Stimulated activated CD4-positive, alpha-beta T cell treated with anti-CD3 and anti-CD28 coated beads, Interleukin-2, amount 100 ng/mL, for 24 hours (primary cell): ENCODE measurements at regions not wholly inside any gene's neighbourhood (a gene's known extent, or its start where the extent isn't known, plus 50 kb on each side); places are given as distances from the start of the nearest gene placed in this dataset.
"Not testable (repeated sequence)": the region's sequence is repeated elsewhere in the genome, so short reads cannot be mapped to it uniquely, and the experiment has no call there.

Experiments used
- DNase-seq, 2 donors: peaks; one replicate each; pipeline ENCODE4 v3.0.0-alpha.2; 2020

DNA sequence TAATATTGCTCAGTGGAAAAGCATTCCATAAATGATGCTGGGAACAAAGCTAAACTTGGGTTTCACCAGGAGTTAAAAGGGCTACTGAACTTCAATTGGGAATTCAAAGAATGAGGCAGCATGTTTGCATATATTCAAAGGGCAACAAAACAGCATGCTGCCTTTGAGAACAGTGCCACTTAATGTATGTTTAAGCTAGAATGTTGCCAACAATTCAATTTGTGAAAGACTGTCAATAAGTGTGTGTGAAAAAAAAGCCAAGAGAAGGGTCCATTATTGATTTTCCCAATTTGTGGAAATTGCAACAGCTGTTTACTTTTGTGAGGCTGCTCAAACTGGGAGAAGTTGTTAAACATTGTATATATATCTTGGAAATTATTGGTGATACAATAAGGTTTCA lies 701.9 kb upstream of the ACTRT1 start:
- DNase-seq, result no peak

DNA sequence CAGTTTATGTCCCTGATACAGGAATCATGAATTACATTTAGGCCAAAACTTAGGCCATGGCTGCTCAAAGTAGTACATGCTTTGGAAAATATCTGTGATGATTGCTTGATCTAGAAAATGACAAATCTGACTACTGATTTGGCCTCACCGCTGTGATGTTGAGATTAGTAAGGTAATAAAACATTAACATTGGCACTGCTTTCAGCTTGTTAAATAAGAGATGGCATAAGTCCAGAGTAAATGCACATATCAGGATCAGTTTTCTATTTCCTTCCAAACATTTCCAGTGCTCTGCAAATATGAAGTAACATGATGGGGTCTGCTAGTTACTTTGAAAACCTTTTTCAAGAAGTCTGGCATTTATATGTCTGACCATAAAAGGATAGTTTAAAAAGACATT lies 687.3 kb upstream of the ACTRT1 start:
- DNase-seq, result no peak

DNA sequence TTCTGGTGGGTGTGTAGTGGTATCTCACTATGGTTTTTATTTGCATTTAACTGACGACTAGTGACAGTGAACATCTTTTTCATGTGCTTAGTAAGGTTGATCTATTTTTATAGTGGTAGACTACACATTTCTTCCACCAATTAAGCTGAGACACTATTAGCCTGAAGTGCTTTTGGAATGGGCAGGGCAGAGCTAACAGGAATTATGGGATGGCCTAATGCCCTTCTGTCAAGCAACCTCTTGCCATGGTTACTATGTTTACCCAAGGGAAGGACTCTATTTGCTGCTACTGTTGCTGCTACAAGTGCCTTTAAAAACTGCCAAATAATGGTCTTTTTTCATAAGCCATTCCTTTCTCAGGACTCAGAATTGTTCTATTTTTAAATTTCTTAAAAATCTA lies 676.7 kb upstream of the ACTRT1 start:
- no peak for DNase-seq

DNA sequence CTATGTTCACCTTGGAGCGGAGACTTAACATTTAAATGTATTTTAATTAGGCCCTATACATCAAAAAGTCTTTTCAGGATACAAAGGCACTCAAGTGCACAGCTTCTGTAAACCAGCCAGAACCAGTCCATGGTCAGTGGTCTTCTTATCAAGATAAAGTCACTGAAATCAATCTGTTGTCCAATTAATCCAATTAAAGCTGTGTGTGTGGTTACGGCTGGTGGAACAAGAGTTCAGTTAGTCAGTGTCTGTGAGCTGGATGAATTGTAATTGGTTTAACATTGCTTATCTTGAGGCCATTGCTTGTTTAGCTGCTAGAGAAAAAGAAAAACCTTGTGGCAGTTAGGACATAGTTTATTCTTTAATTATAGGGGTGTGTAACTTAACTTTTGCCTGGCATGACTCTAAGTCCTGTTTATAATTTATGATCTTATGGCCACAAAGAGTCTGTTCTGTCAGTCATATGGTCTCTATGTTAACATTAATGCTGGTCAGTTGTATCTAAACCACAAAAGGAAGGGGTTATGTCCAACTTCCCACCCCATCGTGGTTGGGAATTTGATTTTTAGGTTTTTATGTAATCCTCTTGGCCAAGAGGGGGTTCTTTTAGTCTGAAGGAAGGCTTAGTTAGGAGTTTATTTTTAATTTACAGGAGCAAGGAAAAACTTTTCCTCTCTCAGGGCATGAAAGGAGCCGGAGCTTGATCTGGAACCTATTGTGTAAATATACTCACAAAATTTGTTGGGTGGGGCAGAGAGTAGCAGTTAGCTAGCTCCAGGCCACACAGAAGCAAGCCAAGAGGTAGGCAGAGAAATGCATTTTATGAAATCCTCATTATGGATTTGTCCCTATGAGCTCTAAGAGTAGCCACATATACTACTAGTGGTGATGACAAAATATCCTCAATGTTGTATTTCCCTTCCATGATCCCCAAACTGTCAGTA lies 665.7 kb upstream of the ACTRT1 start:
- no peak for DNase-seq

DNA sequence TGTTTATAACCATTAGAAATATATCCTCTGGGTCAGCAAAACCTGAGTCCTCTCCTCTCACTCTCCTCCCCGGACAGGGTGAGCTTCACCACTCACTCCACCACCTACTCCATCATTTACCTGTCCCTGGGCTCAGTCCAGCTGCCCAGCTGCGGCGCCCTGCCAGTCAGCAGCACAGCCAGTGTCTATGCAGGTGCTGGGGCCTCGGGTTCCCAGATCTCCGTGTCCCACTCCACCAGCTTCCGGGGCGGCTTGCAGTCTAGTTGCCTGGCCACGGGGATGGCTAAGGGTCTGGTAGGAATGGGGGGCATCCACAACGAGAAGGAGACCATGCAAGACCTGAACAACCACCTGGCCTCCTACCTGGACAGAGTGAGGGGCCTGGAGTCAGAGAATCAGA lies 662.2 kb upstream of the ACTRT1 start:
- no peak for DNase-seq

DNA sequence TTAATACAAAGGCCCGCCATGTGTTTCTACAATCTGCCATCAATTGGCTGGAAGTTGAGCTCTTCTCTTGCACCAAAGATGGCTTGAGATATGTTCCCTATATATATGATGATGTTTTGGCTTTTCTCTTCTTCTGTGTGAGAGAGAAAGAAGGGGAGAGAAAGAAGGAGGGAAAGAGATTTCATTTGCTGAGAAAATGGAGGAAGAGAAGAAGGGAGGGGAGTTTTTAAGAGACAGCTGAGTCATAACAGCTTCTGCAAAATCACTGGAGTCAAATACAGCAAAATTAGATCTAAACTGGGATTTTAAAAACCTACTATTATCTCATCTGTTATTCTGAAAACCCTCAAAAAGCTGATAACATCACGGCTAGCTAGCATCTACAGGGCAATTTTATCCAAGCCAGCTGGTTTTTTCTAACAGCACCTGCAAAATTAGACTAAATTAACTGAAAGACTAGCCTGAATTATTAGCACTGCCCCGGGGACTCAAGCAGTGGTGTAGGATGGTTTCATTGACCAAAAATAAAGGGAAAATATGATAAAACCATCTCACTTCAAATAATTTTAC lies 647.6 kb upstream of the ACTRT1 start:
- DNase-seq, result no peak

DNA sequence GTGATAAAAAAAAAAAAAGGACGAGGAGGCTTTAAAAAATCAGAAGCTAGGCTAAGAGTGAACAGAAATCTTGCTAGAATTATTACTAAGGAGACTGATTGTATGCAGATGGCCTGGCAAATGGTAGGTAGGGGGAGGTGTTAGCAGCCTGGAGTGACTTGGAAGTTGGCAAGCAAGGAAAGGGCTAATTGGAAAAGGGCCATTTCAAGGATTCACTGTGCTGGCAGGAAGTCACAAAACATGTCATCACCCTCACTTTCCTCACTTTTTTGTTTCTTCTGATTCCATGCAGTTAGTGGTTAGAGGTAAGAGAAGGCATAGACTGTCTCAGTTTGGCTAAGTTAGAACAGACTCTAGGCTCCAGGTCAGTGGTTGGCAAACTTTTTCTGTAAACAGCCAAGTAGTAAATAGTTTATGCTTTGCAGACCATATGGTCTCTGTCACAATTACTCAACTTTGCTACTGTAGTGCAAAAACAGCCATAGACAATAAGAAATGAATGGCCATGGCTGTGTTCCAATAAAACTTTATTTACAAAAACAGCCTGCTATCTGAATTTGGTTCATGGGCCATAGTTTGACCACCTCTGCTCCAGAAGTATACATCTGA lies 646.5 kb upstream of the ACTRT1 start:
- DNase-seq, result no peak

DNA sequence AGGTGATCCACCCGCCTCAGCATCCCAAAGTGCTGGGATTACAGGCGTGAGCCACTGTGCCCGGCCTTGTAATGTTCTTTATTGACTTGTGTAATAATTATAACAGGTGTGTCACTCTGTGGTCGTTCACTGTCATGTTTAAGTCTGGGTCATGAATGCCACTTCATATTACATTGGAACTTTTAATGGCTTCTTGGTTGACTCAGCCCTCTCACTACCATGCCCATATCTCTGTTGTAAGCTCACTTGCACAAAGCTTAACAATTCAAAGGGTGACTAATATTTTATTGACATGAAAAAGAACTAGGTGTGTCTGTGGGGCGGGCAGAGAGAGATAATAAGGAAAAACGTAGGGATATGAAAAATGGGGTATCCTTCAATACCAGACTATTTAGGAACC lies 639.7 kb upstream of the ACTRT1 start:
- no peak for DNase-seq

DNA sequence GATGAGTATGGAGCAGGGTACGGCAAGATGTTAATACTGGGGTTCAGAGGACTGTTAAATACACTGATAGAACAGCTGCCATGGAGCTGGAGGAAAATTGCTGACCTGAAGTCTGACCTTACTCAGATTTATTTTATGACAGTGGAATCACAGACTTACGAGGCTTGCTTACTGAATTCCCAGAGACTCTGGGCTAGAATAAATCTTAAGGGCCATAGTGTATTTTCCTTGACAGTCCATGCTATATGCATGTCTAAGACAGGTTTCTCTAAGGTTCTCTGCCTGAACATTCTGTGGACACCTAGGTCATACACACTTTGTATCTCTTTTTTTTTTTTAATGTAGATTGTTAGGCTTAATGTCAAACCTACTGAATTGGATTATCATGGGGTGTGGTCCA lies 633.2 kb upstream of the ACTRT1 start:
- no peak for DNase-seq

DNA sequence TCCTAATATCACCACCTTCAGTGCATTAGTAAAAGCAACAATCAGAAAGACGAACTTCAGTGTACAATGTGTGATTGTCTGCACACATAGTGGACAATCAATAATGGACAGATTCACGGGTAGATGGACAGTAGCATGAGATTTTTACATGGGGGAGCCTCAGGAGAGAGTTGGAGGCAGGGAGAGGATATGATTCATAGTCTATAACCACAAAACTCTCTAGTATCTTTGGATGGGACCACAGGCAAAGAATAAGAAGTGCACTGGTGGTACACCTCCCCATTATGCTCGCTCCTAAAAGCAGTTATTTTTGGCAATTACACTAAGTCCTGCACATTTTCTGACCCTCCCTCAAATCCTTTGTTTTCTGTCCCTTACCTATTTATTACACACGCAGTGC lies 624.4 kb upstream of the ACTRT1 start:
- DNase-seq, result no peak

DNA sequence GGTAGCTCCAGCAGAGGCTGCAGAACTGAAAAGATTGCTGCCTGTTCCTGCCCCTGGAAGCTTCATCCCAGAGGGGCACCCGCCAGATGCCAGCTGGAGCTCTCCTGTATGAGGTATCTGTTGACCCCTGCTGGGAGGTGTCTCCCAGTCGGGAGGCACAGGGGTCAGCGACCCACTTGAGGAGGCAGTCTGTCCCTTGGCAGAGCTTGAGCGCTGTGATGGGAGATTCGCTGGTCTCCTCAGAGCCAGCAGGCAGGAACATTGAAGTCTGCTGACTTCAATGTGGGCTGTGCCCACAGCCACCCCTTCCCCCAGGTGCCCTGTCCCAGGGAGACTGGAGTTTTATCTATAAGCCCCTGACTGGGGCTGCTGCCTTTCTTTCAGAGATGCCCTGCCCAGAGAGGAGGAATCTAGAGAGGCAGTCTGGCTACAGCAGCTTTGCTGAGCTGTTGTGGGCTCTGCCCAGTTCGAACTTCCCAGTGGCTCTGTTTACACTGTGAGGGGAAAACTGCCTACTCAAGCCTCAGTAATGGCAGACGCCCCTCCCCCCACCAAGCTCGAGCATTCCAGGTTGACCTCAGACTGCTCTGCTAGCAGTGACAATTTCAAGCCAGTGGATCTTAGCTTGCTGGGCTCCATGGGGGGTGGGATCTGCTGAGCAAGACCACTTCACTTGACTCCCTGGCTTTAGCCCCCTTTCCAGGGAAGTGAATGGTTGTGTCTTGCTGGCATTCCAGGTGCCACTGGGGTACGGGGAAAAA lies 622.3 kb upstream of the ACTRT1 start:
- not testable (repeated sequence) for DNase-seq

DNA sequence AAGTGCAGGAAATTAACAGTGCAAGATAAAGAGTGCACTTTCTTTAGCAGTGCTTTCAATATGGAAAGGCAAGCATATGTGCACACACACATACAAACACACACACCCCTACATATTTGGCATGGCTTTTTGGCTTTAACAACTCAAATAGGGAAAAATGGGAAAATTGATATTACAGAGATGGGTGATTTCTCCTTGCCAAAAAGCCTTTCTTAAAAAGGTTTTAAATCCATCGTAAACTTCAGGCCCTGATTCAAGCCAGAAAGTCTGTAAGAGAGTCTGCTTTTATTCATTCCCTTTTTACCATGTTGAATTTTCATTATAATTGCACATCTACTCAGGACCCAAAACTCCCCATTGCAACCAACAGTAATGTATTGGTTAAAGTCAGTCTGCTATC lies 612.0 kb upstream of the ACTRT1 start:
- no peak for DNase-seq

DNA sequence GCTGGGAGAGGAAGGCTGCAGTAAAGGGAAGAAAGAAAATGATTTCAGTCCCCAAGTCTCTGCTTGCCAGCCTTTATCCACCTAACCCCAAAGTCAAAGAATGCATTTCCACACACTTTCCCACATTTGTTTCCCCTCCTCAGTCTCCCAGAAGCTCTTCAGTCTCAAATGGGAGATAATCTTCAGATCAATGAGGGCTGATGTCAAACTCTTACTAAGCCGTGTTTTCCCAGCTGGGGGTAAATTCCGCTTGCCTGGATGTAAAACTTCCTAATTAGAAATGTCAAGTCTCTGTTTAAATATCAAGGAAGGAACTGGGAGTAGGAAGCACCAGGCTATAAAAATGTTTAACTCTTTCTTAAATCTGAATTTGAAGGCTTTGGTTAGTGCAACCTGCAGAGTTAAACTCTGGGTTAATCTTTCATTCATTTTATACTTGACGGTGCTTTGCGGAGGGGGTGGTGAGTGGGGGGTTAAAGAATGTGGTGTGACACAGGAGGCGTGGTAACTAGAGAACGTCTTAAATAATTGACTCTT lies 601.4 kb upstream of the ACTRT1 start:
- DNase-seq, result no peak

DNA sequence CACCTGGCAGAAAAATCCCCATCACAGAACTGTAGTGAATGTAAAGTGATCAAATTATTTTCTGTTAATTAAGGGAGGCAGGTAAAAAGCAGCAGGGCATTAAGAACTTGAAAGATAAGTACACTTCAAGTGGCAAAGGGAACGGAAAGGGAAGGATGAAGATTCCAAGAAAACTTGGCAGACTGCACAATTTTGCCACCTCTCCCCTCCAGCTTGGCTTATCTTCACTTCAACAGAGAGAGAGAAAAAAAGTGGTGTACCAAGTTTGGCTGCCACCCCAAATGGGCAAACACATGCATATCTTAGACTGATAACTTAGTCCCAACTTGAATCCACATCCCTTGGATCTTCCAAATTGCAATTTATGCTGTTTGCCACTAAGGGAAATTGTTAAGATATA lies 598.1 kb upstream of the ACTRT1 start:
- DNase-seq, result no peak

DNA sequence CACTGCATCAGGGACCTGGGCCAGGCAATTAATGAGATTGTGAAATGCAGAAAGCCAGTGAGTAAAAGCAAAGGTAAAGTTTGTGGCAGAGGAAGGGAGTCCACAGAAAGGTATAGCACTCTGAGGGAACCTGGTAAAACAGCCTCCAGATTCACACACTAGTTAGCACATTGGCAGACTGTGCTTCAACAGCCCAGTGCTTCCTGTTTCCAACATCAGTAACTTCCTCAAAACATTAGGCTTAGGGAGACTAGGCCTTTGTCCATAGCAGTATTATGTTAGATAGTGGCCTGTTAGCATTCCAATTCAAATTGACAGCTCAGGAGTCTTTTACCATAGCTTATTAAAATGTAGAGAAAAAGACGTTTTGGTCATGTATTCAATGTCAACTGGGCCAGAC lies 582.6 kb upstream of the ACTRT1 start:
- no peak for DNase-seq

DNA sequence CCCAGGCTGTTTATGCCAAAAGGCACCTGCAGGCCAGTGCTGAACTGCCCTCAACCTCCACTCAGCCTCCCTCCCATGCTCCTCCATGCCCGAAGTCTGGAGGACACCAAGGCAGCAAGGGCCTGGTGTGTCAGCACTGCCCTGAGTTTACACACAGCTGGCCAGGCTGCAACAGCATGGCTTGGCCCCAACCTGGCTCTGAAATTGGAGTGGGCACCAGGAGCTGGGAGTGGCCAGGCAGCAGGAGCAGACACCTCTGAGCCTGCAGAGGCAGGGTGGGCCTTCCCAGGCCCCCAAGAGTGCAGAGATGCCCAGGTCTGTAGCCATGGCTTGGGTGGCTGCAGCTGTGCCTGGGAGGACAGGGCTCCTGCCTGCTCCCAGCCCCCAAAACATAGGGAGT lies 571.2 kb upstream of the ACTRT1 start:
- DNase-seq, result no peak

DNA sequence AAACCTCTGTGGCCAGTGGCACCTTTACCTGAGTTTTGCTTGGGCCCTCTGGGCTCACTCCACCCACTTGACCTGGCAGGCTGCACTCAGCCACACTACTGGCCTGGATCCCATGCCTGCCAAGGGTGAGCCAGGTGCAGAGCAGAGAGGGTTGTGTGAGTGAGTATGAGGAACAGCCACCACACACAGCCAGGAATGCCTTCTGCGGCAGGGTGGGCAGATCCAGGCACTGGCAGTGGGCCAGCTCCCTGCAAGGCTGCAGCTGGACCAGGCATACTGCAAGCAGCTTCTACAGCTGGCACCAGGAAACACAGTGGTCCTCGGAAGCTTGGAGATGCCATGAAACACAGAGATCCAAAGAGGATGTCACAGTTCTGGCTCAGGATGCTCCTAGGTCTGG lies 570.1 kb upstream of the ACTRT1 start:
- no peak for DNase-seq

DNA sequence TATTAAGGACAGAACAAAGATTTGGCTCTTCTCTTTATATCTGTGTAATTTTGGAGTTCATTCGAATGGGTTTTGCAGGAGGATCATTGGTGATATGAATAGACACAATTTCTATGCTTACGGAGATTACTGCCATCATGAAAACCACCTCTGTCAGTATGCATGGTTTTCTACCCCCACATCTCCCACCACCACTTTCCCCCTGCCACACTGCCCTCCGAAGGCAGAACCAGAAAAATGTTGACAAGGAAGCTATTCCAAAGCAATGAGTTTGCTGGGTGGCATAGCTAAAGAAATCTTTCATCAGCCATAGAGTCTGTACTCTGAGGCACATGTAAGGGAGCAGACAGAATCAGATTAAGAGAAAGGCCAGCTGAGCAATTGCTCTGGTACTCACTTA lies 567.3 kb upstream of the ACTRT1 start:
- no peak for DNase-seq

DNA sequence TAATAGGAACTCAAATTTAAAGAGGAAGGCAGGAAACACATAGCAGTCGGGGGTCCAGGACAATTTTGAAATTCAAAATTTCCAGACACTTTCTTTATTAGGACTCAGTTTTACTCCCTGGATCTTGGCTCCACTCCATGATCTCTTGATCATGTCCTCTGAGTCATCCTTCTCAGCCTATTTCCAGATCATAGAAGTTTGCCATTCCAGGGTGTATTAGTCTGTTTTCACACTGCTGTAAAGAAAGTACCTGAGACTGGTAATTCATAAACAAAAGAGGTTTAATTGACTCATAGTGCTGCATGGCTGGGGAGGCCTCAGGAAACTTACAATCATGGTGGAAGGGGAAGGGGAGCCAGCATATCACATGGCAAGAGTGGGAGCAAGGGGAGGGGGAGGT lies 564.7 kb upstream of the ACTRT1 start:
- no peak for DNase-seq

DNA sequence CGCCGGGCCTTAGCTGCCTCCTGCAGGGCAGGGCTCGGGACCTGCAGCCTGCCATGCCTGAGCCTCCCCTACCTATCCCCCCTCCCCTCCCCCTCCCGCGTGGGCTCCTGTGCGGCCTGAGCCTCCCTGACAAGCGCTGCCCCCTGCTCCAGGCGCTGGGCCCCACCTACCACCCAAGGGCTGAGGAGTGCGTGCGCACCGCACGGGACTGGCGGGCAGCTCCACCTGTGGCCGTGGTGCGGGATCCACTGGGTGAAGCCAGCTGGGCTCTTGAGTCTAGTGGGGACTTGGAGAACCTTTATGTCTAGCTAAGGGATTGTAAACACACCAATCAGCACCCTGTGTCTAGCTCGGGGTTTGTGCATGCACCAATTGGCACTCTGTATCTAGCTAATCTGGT lies 554.6 kb upstream of the ACTRT1 start:
- DNase-seq, result not testable (repeated sequence)

DNA sequence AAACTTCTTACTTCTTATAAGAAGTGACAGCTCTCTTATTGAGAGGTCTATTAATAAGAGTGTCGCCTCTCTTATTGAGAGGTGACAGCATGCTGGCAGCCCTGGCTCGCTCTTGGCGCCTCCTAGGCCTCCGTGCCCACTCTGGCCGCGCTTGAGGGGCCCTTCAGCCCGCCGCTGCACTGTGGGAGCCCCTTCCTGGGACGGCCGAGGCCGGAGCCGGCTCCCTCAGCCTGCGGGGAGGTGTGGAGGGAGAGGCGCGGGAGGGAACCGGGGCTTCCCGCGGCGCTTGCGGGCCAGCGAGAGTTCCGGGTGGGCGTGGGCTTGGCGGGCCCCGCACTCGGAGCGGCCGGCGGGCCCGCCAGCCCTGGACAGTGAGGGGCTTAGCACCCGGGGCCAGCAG lies 554.2 kb upstream of the ACTRT1 start:
- not testable (repeated sequence) for DNase-seq

DNA sequence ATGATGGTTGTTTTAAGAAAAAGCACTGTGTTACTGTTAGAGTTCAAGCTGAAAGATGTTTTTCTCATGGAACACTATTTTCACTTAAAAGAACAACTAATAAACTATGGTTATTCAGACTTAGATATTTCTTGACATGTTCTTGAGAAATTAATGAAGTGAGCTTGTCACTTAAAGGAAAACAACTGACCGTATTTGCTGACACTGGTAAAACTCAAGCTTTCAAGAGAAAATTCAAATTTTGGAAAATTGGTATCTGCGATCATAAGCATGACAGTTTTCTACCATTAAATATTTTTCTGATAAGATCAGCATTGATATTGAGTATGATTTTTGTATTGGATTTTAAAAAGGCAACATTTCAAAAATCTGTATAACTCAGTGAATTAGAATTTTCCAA lies 549.5 kb upstream of the ACTRT1 start:
- no peak for DNase-seq

DNA sequence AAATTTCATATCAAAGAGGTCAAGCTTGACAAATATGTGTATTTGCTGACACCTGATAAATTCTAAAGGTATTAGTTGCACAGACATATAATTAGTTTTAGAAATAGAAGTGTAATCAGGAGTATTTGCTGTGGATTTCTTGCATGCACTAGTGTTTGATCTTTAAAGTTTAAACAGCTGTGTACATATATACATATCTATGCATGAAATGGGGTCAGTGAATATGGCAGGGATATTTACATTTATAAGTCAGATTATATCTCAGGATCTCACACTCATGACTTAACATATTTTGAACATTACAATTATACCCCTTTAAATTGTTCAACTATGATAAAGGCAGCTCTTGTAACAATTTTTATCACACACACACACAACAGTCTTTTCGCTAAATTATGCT lies 547.4 kb upstream of the ACTRT1 start:
- no peak for DNase-seq
